OCI-LY3 (cell line): ENCODE measurements at regions not wholly inside any gene's neighbourhood (a gene's known extent, or its start where the extent isn't known, plus 50 kb on each side); places are given as distances from the start of the nearest gene placed in this dataset.
"Not testable (repeated sequence)": the region's sequence is repeated elsewhere in the genome, so short reads cannot be mapped to it uniquely, and the experiment has no call there.

Source experiments
- H2AFZ ChIP-seq: fragments of 200-600, 300-600 bp; shearing (Covaris generic); 2 replicates; pipeline ENCODE4 v1.6.0; 2014; ENCODE audit warnings: antibody characterized with exemption, low read depth, low read length
- H3K27ac ChIP-seq: fragments of 200-600, 300-600 bp; sonication (generic); 2 replicates; pipeline ENCODE4 v1.5.1; 2014; ENCODE audit warnings: mild to moderate bottlenecking, low read length, moderate library complexity, mixed read lengths
- H3K27me3 ChIP-seq: fragments of 200-600, 300-600 bp; sonication (generic); 2 replicates; pipeline ENCODE4 v1.6.1; 2014; ENCODE audit warnings: low read depth, low read length, mixed read lengths
- H3K36me3 ChIP-seq: fragments of 200-600, 300-600 bp; sonication (generic); replicated peaks from 2 replicates; pipeline ENCODE3; 2014; ENCODE audit warnings: low read depth, low read length, mixed read lengths
- H3K4me1 ChIP-seq: fragments of 300-600, 200-600 bp; sonication (generic); 2 replicates; pipeline ENCODE4 v1.6.1; 2014; ENCODE audit warnings: low read length, mixed read lengths
- H3K4me2 ChIP-seq: fragments of 200-600, 300-600 bp; sonication (generic); 2 replicates; pipeline ENCODE4 v1.6.1; 2014; ENCODE audit warnings: low read length, mixed read lengths
- H3K4me3 ChIP-seq: fragments of 300-600, 200-600 bp; sonication (generic); 2 replicates; pipeline ENCODE4 v1.5.1; 2014; ENCODE audit warnings: antibody characterized with exemption, mild to moderate bottlenecking, low read length, moderate library complexity
- H3K79me2 ChIP-seq: fragments of 300-600, 200-600 bp; shearing (Covaris generic); 2 replicates; pipeline ENCODE4 v1.6.1; 2014; ENCODE audit warnings: mild to moderate bottlenecking, low read length, mixed read lengths
- H3K9ac ChIP-seq: fragments of 300-600, 200-600 bp; shearing (Covaris generic); 2 replicates; pipeline ENCODE4 v1.6.0; 2014; ENCODE audit warnings: mild to moderate bottlenecking, low read length, moderate library complexity
- H3K9me3 ChIP-seq: fragments of 200-600, 300-600 bp; shearing (Covaris generic); 2 replicates; pipeline ENCODE4 v1.6.1; 2014; ENCODE audit warnings: low read length, mixed read lengths; ENCODE audit not compliant: insufficient read depth
- H4K20me1 ChIP-seq: fragments of 200-600, 300-600 bp; sonication (generic); 2 replicates; pipeline ENCODE4 v1.6.1; 2016; ENCODE audit warnings: low read length, mixed read lengths; ENCODE audit not compliant: insufficient read depth
- CTCF ChIP-seq: fragments of 200-600, 300-600 bp; sonication (generic); IDR thresholded peaks from 2 replicates; pipeline ENCODE4 v1.5.1; 2014; ENCODE audit warnings: antibody characterized with exemption, low read length, low read depth
- EZH2phosphoT487 ChIP-seq: fragments of 200-600 bp; shearing (Covaris generic); IDR thresholded peaks from 2 replicates; pipeline ENCODE4 v1.6.1; 2018; ENCODE audit warnings: antibody characterized with exemption, mixed run types, low read depth

- Histone ChIP-seq H4K20me1 (no peaks in the 10 kb centered on the region), H3K79me2 (no peaks in the 10 kb centered on the region), H3K36me3 (no peaks in the 10 kb centered on the region), H3K4me3 (no peak overlapping the region), H3K27ac (no peak overlapping the region), H2AFZ (no peak overlapping the region), H3K4me1 (no peaks in the 10 kb centered on the region), H3K27me3 (no peaks in the 10 kb centered on the region), H3K9ac (no peak overlapping the region), H3K4me2 (no peak overlapping the region), H3K9me3 (no peaks in the 10 kb centered on the region)
- no peak for TF ChIP-seq CTCF
- no peak for TF ChIP-seq EZH2phosphoT487
Measured at GRCh38 chr6:144690133-144690532, 405.0 kb downstream of the UTRN start.

- Histone ChIP-seq H3K36me3 (no peaks in the 10 kb centered on the region), H2AFZ (no peak overlapping the region), H3K4me2 (no peak overlapping the region), H3K4me3 (no peak overlapping the region), H3K79me2 (no peaks in the 10 kb centered on the region), H3K27me3 (no peaks in the 10 kb centered on the region), H3K27ac (no peak overlapping the region), H3K4me1 (no peaks in the 10 kb centered on the region), H4K20me1 (no peaks in the 10 kb centered on the region), H3K9ac (no peak overlapping the region), H3K9me3 (no peaks in the 10 kb centered on the region)
- TF ChIP-seq CTCF = no peak
- no peak for TF ChIP-seq EZH2phosphoT487
Measured at GRCh38 chr6:144690666-144691065, 405.5 kb downstream of the UTRN start.

GRCh38 chr6:144692050-144692449 is 406.9 kb downstream of the UTRN start:
- H3K4me2 ChIP-seq, H4K20me1 ChIP-seq, H3K27me3 ChIP-seq, H3K9me3 ChIP-seq, H2AFZ ChIP-seq, H3K4me3 ChIP-seq, H3K9ac ChIP-seq, H3K36me3 ChIP-seq, H3K79me2 ChIP-seq, H3K27ac ChIP-seq, H3K4me1 ChIP-seq: not testable (repeated sequence)

GRCh38 chr6:144695858-144696533 is 410.9 kb downstream of the UTRN start:
- Histone ChIP-seq H2AFZ (no peak overlapping the region), H3K27ac (no peak overlapping the region), H4K20me1 (no peaks in the 10 kb centered on the region), H3K9ac (no peak overlapping the region), H3K9me3 (no peaks in the 10 kb centered on the region), H3K36me3 (no peaks in the 10 kb centered on the region), H3K4me2 (no peak overlapping the region), H3K4me1 (no peaks in the 10 kb centered on the region), H3K4me3 (no peak overlapping the region), H3K79me2 (no peaks in the 10 kb centered on the region), H3K27me3 (no peaks in the 10 kb centered on the region)
- TF ChIP-seq EZH2phosphoT487 (no peak), CTCF (no peak)
